A673 (cell line): ENCODE measurements at regions not wholly inside any gene's neighbourhood (a gene's known extent, or its start where the extent isn't known, plus 50 kb on each side); places are given as distances from the start of the nearest gene placed in this dataset.

ENCODE experiments used
- CTCF ChIP-seq: fragments of 300-800, 200-600 bp; sonication (generic); conservative IDR thresholded peaks from 2 replicates; pipeline ENCODE4 v1.5.1; 2017; ENCODE audit warnings: low read depth, mild to moderate bottlenecking, antibody characterized with exemption, low read length, moderate library complexity, mixed read lengths
- EZH2 ChIP-seq: fragments of 200-600 bp; sonication (generic); IDR thresholded peaks from 2 replicates; pipeline ENCODE4 v1.6.1; 2017; ENCODE audit warnings: borderline replicate concordance, low read depth, mild to moderate bottlenecking, mixed read lengths, antibody characterized with exemption, low read length; ENCODE audit not compliant: poor library complexity, severe bottlenecking

GRCh38 chr4:151990201-151990600, 229.4 kb upstream of the GATB start:
- TF ChIP-seq CTCF, result no peak
- TF ChIP-seq EZH2, result no peak
